Upper lobe of left lung (tissue), 4 donors: ENCODE measurements at regions not wholly inside any gene's neighbourhood (a gene's known extent, or its start where the extent isn't known, plus 50 kb on each side); places are given as distances from the start of the nearest gene placed in this dataset.

ENCODE experiments used
- CTCF ChIP-seq, 6 experiments: fragments of 450-650 bp in 4 of 6; fragments of 200-600 bp in 2 of 6; sonication (generic) in 2 of 6; IDR thresholded peaks; one replicate each; pipeline ENCODE4 v1.5.1; 2016 to 2019; ENCODE audit warnings: antibody characterized with exemption in 6 of 6
- POLR2A ChIP-seq, 4 donors: fragments of 450-650 bp; IDR thresholded peaks; one replicate each; pipeline ENCODE4 v1.5.1; 2016 to 2017; ENCODE audit warnings: antibody characterized with exemption in 4 of 4, mild to moderate bottlenecking in 2 of 4

GRCh38 chr6:154619146-154619545 is 108.7 kb upstream of the CNKSR3 start:
- no peak for TF ChIP-seq CTCF (IDR thresholded peaks at IDR 0.05)
- no peak for TF ChIP-seq POLR2A (IDR thresholded peaks at IDR 0.05)
